K562 (cell line): ENCODE measurements at regions not wholly inside any gene's neighbourhood (a gene's known extent, or its start where the extent isn't known, plus 50 kb on each side); places are given as distances from the start of the nearest gene placed in this dataset.

Experiments
- ATAC-seq: fragments of 200-7000 bp; cut with Tn5 transposase; 3 replicates; pipeline ENCODE4 v1.9.1; 2020; ENCODE audit warnings: moderate library complexity
- BruUV-seq: library from RNA; stranded (reverse); fragments of 400-500 nt; replicated peaks from 2 replicates; lab custom pipeline; 2021; lab: Mats Ljungman, UMichigan
- CTCF ChIA-PET: fragments of 300-600 bp; formaldehyde crosslinking; extraction: SDS; loops from one replicate; lab custom pipeline; 2021; ENCODE audit warnings: low intra/inter-chr PET ratio; lab: Yijun Ruan, JAX
- POLR2A ChIA-PET: fragments of 300-600, 350-650 bp; sonication (Branson Sonifier 250); formaldehyde crosslinking; extraction: SDS; loops from one replicate; lab custom pipeline; 2021; ENCODE audit warnings: antibody characterized with exemption, inconsistent platforms; lab: Yijun Ruan, JAX
- DNase-seq, 4 experiments: peaks; one replicate each; pipeline versions ENCODE4 v3.0.0 to v3.0.0-alpha.2; 2011 to 2018; ENCODE audit warnings: low spot score in 3 of 4, mixed read lengths in 3 of 4; ENCODE audit errors: extremely low read depth in 1 of 4
- FAIRE-seq: peaks from 2 replicates; lab custom pipeline; 2011; peaks lifted over from hg19 to GRCh38; lab: Jason Lieb, UNC
- H2AFZ ChIP-seq: 2 replicates; pipeline ENCODE4 v1.6.0; 2011; ENCODE audit warnings: low read depth, low read length, control low read depth, inconsistent platforms
- H3K27ac ChIP-seq: fragments of 200-600 bp; 3 replicates; pipeline ENCODE4 v1.8.0; 2011; ENCODE audit warnings: low read depth, mild to moderate bottlenecking, control low read depth, inconsistent platforms, low read length, moderate library complexity, mixed read lengths; ENCODE audit errors: extremely low read depth
- H3K27me3 ChIP-seq, 2 experiments: fragments of 300-600 bp in 1 of 2; 2 replicates in 1 of 2; 3 replicates in 1 of 2; pipeline versions ENCODE4 v1.6.0 to v1.8.0; 2011; ENCODE audit warnings: inconsistent platforms in 2 of 2, low read length in 2 of 2, mild to moderate bottlenecking in 1 of 2, mixed read lengths in 1 of 2, moderate library complexity in 1 of 2; ENCODE audit not compliant: control insufficient read depth in 2 of 2, insufficient read depth in 2 of 2
- H3K36me3 ChIP-seq: fragments of 300-600 bp; 3 replicates; pipeline ENCODE4 v1.8.0; 2011; ENCODE audit warnings: mild to moderate bottlenecking, low read length, inconsistent platforms; ENCODE audit not compliant: control insufficient read depth, insufficient read depth
- H3K4me1 ChIP-seq, 2 experiments: fragments of 200-600 bp in 1 of 2; replicated peaks in 1 of 2; 2 replicates in 1 of 2; 3 replicates in 1 of 2; pipeline versions ENCODE4 v1.5.1 to v1.8.0; 2011; ENCODE audit warnings: inconsistent platforms in 2 of 2, low read length in 2 of 2, mild to moderate bottlenecking in 1 of 2, mixed read lengths in 1 of 2, moderate library complexity in 1 of 2; ENCODE audit not compliant: control insufficient read depth in 2 of 2, insufficient read depth in 2 of 2
- H3K4me2 ChIP-seq: 2 replicates; pipeline ENCODE4 v1.6.1; 2011; ENCODE audit warnings: low read length, control low read depth, inconsistent platforms, mixed read lengths; ENCODE audit not compliant: insufficient read depth
- H3K4me3 ChIP-seq: fragments of 200-600 bp; sonication (generic), shearing (Covaris generic); 2 replicates; pipeline ENCODE4 v1.5.1; 2016; ENCODE audit warnings: control low read depth, inconsistent platforms
- H3K79me2 ChIP-seq: fragments of 200-600 bp; 3 replicates; pipeline ENCODE4 v1.8.0; 2011; ENCODE audit warnings: low read length, inconsistent platforms; ENCODE audit not compliant: control insufficient read depth, insufficient read depth
- H3K9ac ChIP-seq, 2 experiments: 2 replicates each; pipeline versions ENCODE4 v1.6.0 to v1.6.1; 2011; ENCODE audit warnings: low read depth in 2 of 2, low read length in 2 of 2, control low read depth in 1 of 2, inconsistent platforms in 1 of 2, mild to moderate bottlenecking in 1 of 2, mixed read lengths in 1 of 2; ENCODE audit not compliant: insufficient read depth in 1 of 2
- H3K9me1 ChIP-seq: one replicate; pipeline ENCODE4 v1.6.0; 2011; ENCODE audit warnings: inconsistent platforms, mild to moderate bottlenecking, low read length, moderate library complexity; ENCODE audit not compliant: control insufficient read depth, insufficient read depth
- H3K9me3 ChIP-seq: replicated peaks from 2 replicates; pipeline ENCODE4 v1.5.1; 2011; ENCODE audit warnings: low read depth, low read length, inconsistent platforms; ENCODE audit not compliant: control insufficient read depth, insufficient read depth
- H4K20me1 ChIP-seq: replicated peaks from 2 replicates; pipeline ENCODE4 v1.6.1; 2011; ENCODE audit warnings: low read length, inconsistent platforms, mixed read lengths; ENCODE audit not compliant: control insufficient read depth, insufficient read depth
- FOXK2 ChIP-seq, 2 experiments: fragments of 450-650 bp; IDR thresholded peaks in 1 of 2; conservative IDR thresholded peaks in 1 of 2; 2 replicates each; pipeline ENCODE4 v1.6.1; 2016; ENCODE audit warnings: low read depth in 2 of 2, mild to moderate bottlenecking in 1 of 2
- HOXB6 ChIP-seq: fragments of 250-450 bp; sonication (Bioruptor Pico); IDR thresholded peaks from 2 replicates; pipeline ENCODE4 v1.5.1; 2022; ENCODE audit warnings: mild to moderate bottlenecking, borderline replicate concordance
- IFI16 ChIP-seq: fragments of 250-450 bp; sonication (Bioruptor Pico); IDR thresholded peaks from 2 replicates; pipeline ENCODE4 v2.1.2; 2022; ENCODE audit warnings: mild to moderate bottlenecking, inconsistent platforms
- NBN ChIP-seq: fragments of 450-650 bp; IDR thresholded peaks from 2 replicates; pipeline ENCODE4 v1.6.1; 2016; ENCODE audit warnings: low read depth, mild to moderate bottlenecking
- RBBP5 ChIP-seq: fragments of 200-600 bp; sonication (generic); IDR thresholded peaks from 2 replicates; pipeline ENCODE4 v1.6.1; 2012; ENCODE audit warnings: borderline replicate concordance, mild to moderate bottlenecking, low read length, control low read depth, inconsistent platforms; ENCODE audit not compliant: insufficient read depth, poor library complexity, severe bottlenecking
- SIN3A ChIP-seq, 2 experiments: fragments of 150-350 bp in 1 of 2; IDR thresholded peaks; 2 replicates each; pipeline ENCODE4 v1.6.1; 2011 to 2016; ENCODE audit warnings: borderline replicate concordance in 2 of 2, low read depth in 2 of 2, low read length in 2 of 2, mild to moderate bottlenecking in 2 of 2, moderate library complexity in 2 of 2; ENCODE audit not compliant: control insufficient read depth in 1 of 2
- STAT5A ChIP-seq: IDR thresholded peaks from 2 replicates; pipeline ENCODE4 v1.6.1; 2012; ENCODE audit warnings: low read length, inconsistent platforms, borderline replicate concordance
- ZKSCAN1 ChIP-seq: fragments of 150-350 bp; IDR thresholded peaks from 2 replicates; pipeline ENCODE4 v1.6.1; 2016; ENCODE audit warnings: low read depth, low read length
- WGBS: fragments of 100-300 bp; shearing (Covaris generic); methylation state at CpG from one replicate; pipeline ENCODE4 v1.1.6; 2016; ENCODE audit warnings: low coverage, mixed read lengths; ENCODE audit not compliant: insufficient coverage; ENCODE audit errors: missing lambda C conversion rate; 5-methylcytosine and 5-hydroxymethylcytosine counted together
- in situ Hi-C: fragments of 300-500 bp; cut with MboI; formaldehyde crosslinking; loops from 4 replicates; pipeline ENCODE4 v1.15.0; 2018; ENCODE audit warnings: inconsistent platforms, mixed read lengths
- intact Hi-C: fragments of 100-400 bp; cut with micrococcal nuclease; formaldehyde crosslinking; loops from 2 replicates; pipeline ENCODE4 v1.14.2; 2022
- TF ChIP-seq, protein P1 (sequence below): fragments of 250-450 bp; sonication (Bioruptor Pico); IDR thresholded peaks from 2 replicates; pipeline ENCODE4 v1.8.0; 2022; ENCODE audit warnings: inconsistent platforms, mild to moderate bottlenecking, moderate library complexity, borderline replicate concordance
- TF ChIP-seq, protein P2 (sequence below): sonication (generic); formaldehyde crosslinking; IDR thresholded peaks from 2 replicates; pipeline ENCODE4 v1.9.0; 2022; ENCODE audit warnings: mild to moderate bottlenecking, missing genetic modification reagents
- TF ChIP-seq, protein P3 (sequence below), 2 experiments: fragments of 450-650 bp; IDR thresholded peaks; 2 replicates each; pipeline ENCODE4 v1.6.1; 2016; ENCODE audit warnings: mild to moderate bottlenecking in 2 of 2, borderline replicate concordance in 1 of 2, low read depth in 1 of 2, moderate library complexity in 1 of 2

DNA sequence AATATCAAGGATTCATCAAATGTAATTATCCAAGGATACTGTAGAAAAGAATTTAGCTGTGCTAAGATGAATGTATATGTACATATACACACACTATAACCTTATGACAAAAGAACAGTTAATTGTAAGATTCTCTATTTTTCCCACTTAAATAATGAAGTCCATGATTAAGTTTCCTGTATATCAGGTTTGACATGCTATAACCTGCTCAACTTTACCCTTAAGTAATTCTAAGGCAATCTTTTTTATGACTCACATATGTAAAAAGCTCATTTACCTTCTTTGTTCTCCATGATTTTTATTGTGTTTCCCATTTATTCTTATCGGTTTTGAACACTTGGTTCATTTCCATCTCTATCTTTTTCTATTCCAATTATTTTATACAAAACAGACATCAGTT lies 1213.1 kb upstream of the SLC39A10 start:
- WGBS, result 0% methylated on average over 1 of the region's 1 CpG
- no peaks in the 10 kb centered on the region for H3K9me3 ChIP-seq
- no peak overlapping the region for H3K9ac ChIP-seq
- H4K20me1 ChIP-seq, result no peaks in the 10 kb centered on the region
- FAIRE-seq (no peak), DNase-seq (no peak), ATAC-seq (no peak)
- H3K4me3 ChIP-seq, result no peak overlapping the region
- intact Hi-C loops (no loop called here), in situ Hi-C loops (no loop called here)
- no peaks in the 10 kb centered on the region for H3K4me1 ChIP-seq
- no peaks in the 10 kb centered on the region for H3K79me2 ChIP-seq
- CTCF ChIA-PET, result no interaction called here
- no peaks in the 10 kb centered on the region for H3K36me3 ChIP-seq
- no peak overlapping the region for H2AFZ ChIP-seq
- no peak overlapping the region for H3K4me2 ChIP-seq
- H3K27ac ChIP-seq, result no peak overlapping the region
- no peak for TF ChIP-seq STAT5A
- TF ChIP-seq IFI16 (CRISPR knock-in tag), result no peak
- no peak for TF ChIP-seq SIN3A (IDR thresholded peaks at IDR 0.05; ENCODE audit: borderline replicate concordance in 2 of 2, control insufficient read depth in 1 of 2, low read depth in 2 of 2, low read length in 2 of 2)
- TF ChIP-seq, protein P1, sequence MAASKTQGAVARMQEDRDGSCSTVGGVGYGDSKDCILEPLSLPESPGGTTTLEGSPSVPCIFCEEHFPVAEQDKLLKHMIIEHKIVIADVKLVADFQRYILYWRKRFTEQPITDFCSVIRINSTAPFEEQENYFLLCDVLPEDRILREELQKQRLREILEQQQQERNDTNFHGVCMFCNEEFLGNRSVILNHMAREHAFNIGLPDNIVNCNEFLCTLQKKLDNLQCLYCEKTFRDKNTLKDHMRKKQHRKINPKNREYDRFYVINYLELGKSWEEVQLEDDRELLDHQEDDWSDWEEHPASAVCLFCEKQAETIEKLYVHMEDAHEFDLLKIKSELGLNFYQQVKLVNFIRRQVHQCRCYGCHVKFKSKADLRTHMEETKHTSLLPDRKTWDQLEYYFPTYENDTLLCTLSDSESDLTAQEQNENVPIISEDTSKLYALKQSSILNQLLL (CRISPR knock-in tag), result no peak
- no peak for TF ChIP-seq HOXB6 (CRISPR knock-in tag)
- TF ChIP-seq, protein P2, sequence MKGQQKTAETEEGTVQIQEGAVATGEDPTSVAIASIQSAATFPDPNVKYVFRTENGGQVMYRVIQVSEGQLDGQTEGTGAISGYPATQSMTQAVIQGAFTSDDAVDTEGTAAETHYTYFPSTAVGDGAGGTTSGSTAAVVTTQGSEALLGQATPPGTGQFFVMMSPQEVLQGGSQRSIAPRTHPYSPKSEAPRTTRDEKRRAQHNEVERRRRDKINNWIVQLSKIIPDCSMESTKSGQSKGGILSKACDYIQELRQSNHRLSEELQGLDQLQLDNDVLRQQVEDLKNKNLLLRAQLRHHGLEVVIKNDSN (CRISPR knock-in tag), result no peak
- TF ChIP-seq FOXK2 (conservative IDR thresholded peaks at IDR 0.05 in 1 of 2, IDR thresholded peaks at IDR 0.05 in 1 of 2; ENCODE audit: low read depth in 2 of 2), result no peak
- TF ChIP-seq ZKSCAN1, result no peak
- TF ChIP-seq NBN, result no peak
- TF ChIP-seq RBBP5, result no peak
- TF ChIP-seq, protein P3, sequence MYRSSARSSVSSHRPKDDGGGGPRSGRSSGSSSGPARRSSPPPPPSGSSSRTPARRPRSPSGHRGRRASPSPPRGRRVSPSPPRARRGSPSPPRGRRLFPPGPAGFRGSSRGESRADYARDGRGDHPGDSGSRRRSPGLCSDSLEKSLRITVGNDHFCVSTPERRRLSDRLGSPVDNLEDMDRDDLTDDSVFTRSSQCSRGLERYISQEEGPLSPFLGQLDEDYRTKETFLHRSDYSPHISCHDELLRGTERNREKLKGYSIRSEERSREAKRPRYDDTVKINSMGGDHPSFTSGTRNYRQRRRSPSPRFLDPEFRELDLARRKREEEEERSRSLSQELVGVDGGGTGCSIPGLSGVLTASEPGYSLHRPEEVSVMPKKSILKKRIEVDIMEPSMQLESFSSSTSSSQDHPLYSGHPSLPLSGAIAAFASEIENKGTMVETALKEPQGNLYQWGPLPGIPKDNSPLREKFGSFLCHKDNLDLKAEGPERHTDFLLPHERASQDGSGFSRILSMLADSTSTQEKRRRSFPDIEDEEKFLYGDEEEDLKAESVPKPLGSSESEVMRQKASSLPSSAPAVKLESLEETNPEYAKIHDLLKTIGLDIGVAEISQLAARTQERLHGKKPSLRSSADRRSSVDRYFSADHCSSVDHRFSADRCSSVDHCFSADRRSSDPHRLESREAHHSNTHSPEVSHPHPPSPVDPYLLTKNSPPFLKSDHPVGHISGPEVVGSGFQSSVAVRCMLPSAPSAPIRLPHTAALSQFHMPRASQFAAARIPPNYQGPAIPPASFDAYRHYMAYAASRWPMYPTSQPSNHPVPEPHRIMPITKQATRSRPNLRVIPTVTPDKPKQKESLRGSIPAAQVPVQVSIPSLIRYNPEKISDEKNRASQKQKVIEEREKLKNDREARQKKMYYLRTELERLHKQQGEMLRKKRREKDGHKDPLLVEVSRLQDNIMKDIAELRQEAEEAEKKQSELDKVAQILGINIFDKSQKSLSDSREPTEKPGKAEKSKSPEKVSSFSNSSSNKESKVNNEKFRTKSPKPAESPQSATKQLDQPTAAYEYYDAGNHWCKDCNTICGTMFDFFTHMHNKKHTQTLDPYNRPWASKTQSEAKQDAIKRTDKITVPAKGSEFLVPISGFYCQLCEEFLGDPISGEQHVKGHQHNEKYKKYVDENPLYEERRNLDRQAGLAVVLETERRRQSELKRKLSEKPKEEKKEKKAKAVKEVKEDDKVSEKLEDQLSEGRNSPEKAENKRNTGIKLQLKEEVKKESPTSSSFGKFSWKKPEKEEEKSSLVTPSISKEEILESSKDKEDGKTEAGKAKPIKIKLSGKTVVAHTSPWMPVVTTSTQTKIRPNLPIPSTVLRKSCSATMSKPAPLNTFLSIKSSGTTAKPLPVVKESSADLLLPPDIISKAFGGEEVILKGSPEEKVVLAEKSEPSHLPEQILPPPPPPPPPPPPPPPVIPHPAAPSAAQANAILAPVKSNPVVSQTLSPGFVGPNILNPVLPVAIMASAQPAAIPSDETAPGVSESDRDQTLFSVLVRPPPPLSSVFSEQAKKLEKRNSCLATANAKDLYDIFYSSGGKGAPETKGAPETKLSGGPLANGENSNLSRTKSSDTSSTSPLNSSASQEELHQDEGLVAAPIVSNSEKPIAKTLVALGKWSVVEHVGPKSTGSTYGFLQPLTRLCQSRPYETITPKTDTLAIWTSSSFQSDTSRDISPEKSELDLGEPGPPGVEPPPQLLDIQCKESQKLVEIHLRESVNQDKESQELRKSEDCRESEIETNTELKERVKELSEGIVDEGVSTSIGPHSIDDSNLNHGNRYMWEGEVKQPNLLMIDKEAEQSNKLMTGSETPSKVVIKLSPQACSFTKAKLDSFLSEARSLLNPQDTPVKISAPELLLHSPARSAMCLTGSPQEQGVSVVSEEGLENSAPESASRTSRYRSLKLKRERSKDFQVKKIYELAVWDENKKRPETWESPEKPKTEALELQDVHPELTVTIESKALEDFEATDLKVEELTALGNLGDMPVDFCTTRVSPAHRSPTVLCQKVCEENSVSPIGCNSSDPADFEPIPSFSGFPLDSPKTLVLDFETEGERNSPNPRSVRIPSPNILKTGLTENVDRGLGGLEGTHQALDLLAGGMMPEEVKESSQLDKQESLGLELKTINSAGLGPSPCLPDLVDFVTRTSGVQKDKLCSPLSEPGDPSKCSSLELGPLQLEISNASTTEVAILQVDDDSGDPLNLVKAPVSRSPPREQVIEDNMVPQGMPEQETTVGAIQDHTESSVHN (IDR thresholded peaks at IDR 0.05; ENCODE audit: borderline replicate concordance in 1 of 2, low read depth in 1 of 2), result no peak
- no TSS peak for BruUV-seq
- POLR2A ChIA-PET, result no interaction called here
- H3K9me1 ChIP-seq, result no peaks in the 10 kb centered on the region
- H3K27me3 ChIP-seq, result no peaks in the 10 kb centered on the region
